ENCODE measurements at regions not wholly inside any gene's neighbourhood (a gene's known extent, or its start where the extent isn't known, plus 50 kb on each side); places are given as distances from the start of the nearest gene placed in this dataset.
"Not testable (repeated sequence)": the region's sequence is repeated elsewhere in the genome, so short reads cannot be mapped to it uniquely, and the experiment has no call there.

DNA sequence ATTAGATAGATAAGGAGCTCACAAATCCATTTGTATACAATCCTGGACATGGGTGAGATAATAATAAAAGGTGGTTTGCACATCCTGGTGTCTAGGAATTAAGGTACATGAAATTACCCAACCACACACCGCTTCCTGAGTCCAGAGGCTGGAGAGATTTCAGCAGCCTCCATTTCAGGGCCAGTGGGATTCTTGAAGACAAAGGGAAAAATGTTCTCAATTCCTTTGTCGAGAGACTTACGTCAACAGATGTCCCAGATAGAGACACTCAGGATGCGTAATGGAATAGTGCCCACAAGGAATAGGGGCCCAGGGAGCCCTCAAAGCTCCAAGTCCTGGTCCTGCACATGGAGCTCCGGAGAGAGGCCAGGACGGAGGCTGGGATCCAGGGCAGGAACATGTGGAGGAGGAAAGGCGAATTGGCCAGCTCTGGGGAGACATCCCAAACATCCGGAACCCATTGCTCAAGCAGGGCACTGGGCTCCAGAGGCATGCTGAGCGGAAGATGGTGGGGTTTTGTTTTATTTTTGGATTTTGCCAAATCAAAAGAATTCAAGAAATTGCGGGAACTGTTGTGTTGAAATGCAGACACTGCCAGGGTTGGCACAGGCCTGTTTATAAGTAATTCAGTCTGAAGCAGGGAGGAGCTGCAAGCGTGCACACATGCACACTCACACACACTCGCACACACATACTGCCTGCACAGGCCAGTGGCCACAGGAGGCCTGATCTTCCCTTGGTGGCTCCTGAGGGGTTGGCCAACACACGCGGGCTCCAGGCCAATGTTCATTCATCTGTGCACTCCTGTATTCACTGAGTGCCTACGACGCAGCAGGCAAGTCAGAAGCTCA, 97.2 kb downstream of the NOG start:
- no peak for DNase-seq

- no peak for DNase-seq
Measured at GRCh38 chr17:56694825-56695224, 101.3 kb downstream of the NOG start.

- no peak for DNase-seq
Measured at GRCh38 chr17:56697190-56697589, 103.7 kb downstream of the NOG start.

- DNase-seq = peak in 1 of 2 donors; percentile 29
Measured at GRCh38 chr17:56699186-56699894, 105.8 kb downstream of the NOG start.

GRCh38 chr17:56700919-56701420, 107.5 kb downstream of the NOG start:
- DNase-seq = no peak

- DNase-seq = peak in 1 of 2 donors; percentile 22
Measured at GRCh38 chr17:56707312-56708219, 114.1 kb downstream of the NOG start.

GRCh38 chr17:56708220-56708558, 114.7 kb downstream of the NOG start:
- DNase-seq = no peak

DNA sequence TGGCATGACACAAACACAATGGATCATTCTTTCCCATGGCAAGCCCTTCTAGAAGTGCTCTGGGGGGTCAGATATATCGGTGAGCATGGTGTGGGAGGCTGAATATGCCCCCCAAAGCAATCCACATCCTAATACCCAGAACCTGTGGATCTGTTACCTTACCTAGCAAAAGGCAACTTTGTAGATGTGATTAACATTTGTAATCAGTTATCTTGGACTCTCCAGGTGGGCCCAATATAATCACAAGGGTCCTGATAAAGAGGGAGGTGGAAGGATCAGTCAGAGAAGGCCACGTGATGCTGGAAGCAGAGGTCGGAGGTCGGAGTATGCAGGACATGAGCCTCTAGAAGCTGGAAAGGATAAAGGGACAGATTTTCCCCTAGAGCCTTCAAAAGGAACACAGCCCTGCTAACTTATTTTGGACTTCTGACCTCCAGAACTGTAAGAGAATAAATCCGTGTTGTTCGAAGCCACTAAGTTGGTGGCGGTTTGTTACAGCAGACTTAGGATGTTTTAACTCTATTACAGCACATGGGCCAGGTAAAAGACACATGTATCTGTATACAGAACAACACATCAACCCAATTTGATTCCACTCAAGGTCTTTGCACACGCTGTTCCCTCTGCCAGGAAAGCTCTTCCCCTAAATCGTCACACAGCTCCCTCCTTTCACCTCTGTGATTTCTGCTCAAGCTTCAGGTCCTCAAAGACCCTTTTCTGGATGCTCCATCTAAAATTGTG, 115.3 kb downstream of the NOG start:
- DNase-seq = no peak

GRCh38 chr17:56710986-56711385, 117.5 kb downstream of the NOG start:
- DNase-seq = no peak

- DNase-seq = peak; percentile 58 to 79
Measured at GRCh38 chr17:56715613-56716357, 117.9 kb downstream of the C17orf67 start.

DNA sequence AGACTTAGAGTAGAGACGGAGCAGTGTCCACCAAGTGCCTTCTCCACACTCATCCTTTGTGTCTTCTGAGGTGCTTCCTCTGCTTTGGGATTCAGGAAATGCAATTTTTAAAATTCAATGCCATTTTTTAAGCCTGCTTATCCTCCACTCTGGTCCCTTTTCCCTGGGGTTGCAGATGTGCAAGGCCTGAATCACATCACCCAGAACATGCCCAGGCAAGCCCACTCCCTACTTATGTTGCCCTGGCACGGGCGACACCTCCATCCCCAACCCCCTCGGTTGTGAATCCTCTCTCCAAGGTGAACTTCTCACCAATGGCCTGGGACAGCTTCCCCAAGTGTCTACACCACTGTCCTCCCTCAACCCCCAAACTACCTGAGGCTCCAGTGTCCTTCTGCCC, 116.2 kb downstream of the C17orf67 start:
- no peak for DNase-seq

- DNase-seq = no peak
Measured at GRCh38 chr17:56718515-56718914, 115.2 kb downstream of the C17orf67 start.

- DNase-seq = no peak
Measured at GRCh38 chr17:56723421-56723820, 110.3 kb downstream of the C17orf67 start.

- DNase-seq = no peak
Measured at GRCh38 chr17:56724664-56725063, 109.1 kb downstream of the C17orf67 start.

GRCh38 chr17:56725144-56725543, 108.6 kb downstream of the C17orf67 start:
- DNase-seq = no peak

DNA sequence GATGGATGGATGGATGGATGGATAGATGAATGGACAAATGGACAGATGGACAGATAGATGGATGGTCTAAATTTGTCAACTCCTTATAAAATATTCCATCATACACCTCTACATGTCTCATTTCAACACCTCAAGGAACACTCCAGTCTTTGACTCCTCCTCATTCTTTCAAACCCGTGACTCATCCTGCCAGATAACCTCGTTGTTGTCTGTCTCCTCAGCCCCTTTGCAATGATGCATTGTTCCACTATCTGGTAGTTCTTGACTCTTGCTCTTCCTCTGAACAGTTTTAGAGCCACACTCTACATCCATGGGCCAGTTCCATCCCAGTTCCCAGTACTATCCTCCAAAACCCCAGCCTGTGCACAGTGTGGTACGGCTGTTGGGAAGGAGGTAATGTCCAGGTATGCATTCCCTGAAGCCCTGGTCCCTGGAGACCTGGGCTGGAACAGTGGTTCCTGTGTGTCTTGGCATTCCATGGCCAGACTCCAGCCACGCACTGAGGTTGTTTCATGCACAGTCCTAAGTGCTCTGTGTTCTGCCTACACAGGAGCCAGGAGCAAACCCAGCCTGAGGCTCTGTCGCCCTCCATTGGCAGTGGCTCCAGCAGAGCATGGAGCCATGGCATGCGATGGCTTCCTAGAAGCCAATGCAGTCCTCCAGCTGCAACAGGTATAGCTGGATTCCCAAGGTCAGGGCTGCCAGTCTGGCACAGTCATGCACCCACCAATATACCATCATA, 105.7 kb downstream of the C17orf67 start:
- no peak for DNase-seq

GRCh38 chr17:56731096-56731495, 102.6 kb downstream of the C17orf67 start:
- DNase-seq = not testable (repeated sequence)

DNA sequence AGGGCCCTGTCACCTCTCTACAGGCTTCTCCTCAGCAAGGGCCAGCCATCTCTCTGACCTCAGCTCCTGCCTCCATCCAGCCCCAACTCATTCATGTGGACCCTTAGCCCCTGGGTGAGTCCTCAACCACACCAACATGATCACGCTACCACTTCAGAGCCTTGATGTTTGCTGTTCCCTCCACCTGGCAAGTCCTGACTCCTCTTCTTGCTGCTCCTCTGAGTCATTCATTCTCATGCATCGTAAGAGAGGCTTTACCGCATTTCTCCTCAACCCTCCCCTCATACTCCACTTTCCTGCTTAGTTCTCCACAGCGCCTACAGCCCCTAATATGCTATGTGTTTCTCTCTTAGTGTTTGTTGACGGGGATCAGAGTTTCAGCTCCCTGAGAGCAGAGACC, 99.9 kb downstream of the C17orf67 start:
- DNase-seq = no peak

DNA sequence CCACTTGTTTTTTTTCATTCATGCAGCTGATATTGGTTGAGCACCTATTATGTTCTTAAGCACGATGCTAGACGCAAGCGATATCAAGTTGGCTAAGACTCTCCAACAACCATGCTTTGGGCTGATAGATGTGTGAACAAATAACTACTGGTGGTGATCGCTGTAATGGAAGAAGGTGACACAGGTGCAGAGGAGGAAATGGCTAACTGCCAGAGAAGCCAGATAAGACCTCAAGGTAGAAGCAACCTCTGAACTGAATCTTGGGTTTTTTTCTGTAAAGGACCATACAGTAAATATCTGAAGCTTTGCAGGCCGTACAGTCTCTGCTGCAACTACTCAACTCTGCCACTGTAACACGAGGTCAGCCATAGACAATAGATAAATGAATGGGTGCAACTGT, 97.9 kb downstream of the C17orf67 start:
- DNase-seq = no peak
